PFSK-1 (cell line): ENCODE measurements at regions not wholly inside any gene's neighbourhood (a gene's known extent, or its start where the extent isn't known, plus 50 kb on each side); places are given as distances from the start of the nearest gene placed in this dataset.

Experiments
- FOXP2 ChIP-seq: optimal IDR thresholded peaks from 2 replicates; pipeline ENCODE3; 2011; ENCODE audit warnings: borderline replicate concordance, control low read depth, inconsistent platforms; ENCODE audit not compliant: insufficient read depth; ENCODE audit errors: extremely low read length, extremely low read depth
- POLR2AphosphoS5 ChIP-seq: IDR thresholded peaks from 2 replicates; pipeline ENCODE4 v1.6.1; 2012; ENCODE audit warnings: low read depth, mild to moderate bottlenecking, control low read depth, low read length, moderate library complexity
- REST ChIP-seq, 2 experiments: IDR thresholded peaks; 2 replicates each; pipeline versions ENCODE4 v1.6.1 to v1.8.0; 2011 to 2012; ENCODE audit warnings: low read depth in 2 of 2, low read length in 2 of 2, control low read depth in 1 of 2, inconsistent platforms in 1 of 2, mild to moderate bottlenecking in 1 of 2, moderate library complexity in 1 of 2; ENCODE audit not compliant: insufficient read depth in 1 of 2
- SIN3A ChIP-seq: IDR thresholded peaks from 2 replicates; pipeline ENCODE4 v1.6.1; 2012; ENCODE audit warnings: mild to moderate bottlenecking, low read length, moderate library complexity, borderline replicate concordance; ENCODE audit not compliant: insufficient read depth
- TAF1 ChIP-seq: IDR thresholded peaks from 2 replicates; pipeline ENCODE4 v1.6.1; 2012; ENCODE audit warnings: low read length, control low read depth, borderline replicate concordance; ENCODE audit not compliant: insufficient read depth

- no peak for TF ChIP-seq FOXP2
- no peak for TF ChIP-seq TAF1
- no peak for TF ChIP-seq SIN3A
- no peak for TF ChIP-seq REST (IDR thresholded peaks at IDR 0.05; ENCODE audit: insufficient read depth in 1 of 2, low read depth in 2 of 2, low read length in 2 of 2)
- TF ChIP-seq POLR2AphosphoS5, result no peak
Measured at GRCh38 chr22:49660321-49660720, 167.4 kb downstream of the BRD1 start.

GRCh38 chr22:49659924-49660315 is 167.8 kb downstream of the BRD1 start:
- TF ChIP-seq REST (IDR thresholded peaks at IDR 0.05; ENCODE audit: insufficient read depth in 1 of 2, low read depth in 2 of 2, low read length in 2 of 2) (no peak), POLR2AphosphoS5 (no peak), SIN3A (no peak), FOXP2 (no peak), TAF1 (no peak)

GRCh38 chr22:49659281-49659923 is 168.3 kb downstream of the BRD1 start:
- no peak for TF ChIP-seq FOXP2

GRCh38 chr22:49658902-49659280 is 168.8 kb downstream of the BRD1 start:
- no peak for TF ChIP-seq POLR2AphosphoS5
- TF ChIP-seq FOXP2, result no peak
- no peak for TF ChIP-seq TAF1
- TF ChIP-seq REST (IDR thresholded peaks at IDR 0.05; ENCODE audit: insufficient read depth in 1 of 2, low read depth in 2 of 2, low read length in 2 of 2), result no peak
- no peak for TF ChIP-seq SIN3A

DNA sequence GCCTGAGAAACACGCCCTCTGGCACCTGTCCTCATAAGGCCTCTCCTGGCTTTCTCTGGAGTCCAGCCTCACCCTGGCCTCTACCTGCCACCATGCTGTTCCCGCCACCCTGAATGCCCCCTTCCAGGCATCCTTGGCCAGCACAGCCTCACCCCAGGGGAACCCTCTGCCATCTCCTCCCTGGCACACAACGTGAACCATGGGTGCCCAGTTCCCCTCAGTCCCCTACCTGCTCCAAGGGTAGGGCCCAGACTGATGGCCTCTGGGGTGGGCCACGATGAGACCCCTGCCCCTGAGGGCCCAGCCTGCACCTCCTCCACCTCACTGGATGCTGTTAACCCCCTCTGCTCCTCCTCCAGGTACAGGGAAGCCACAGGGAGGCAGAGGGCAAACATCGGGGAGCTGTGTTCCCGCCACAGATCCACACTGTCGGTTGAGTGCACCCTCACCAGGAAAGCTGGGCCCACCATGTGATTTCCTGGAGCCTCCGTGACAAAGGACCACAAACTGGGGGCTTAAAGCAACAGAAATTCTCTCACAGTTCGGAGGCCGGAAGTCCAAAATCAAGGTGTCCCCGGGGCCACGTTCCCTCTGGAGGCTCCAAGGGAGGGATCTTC is 169.6 kb downstream of the BRD1 start:
- TF ChIP-seq POLR2AphosphoS5 (no peak), FOXP2 (no peak), SIN3A (no peak), REST (IDR thresholded peaks at IDR 0.05; ENCODE audit: insufficient read depth in 1 of 2, low read depth in 2 of 2, low read length in 2 of 2) (no peak)
